ENCODE measurements at regions not wholly inside any gene's neighbourhood (a gene's known extent, or its start where the extent isn't known, plus 50 kb on each side); places are given as distances from the start of the nearest gene placed in this dataset.
A peak's percentile ranks its signal among the peaks of the same experiment; 100 is the strongest.

GRCh38 chr11:122201106-122201505 lies 85.1 kb upstream of the BLID start:
- DNase-seq (ENCODE audit: low read depth) = peak; percentile 17

GRCh38 chr11:122199661-122200060 lies 83.6 kb upstream of the BLID start:
- peak; percentile 72 for DNase-seq (ENCODE audit: low read depth)

GRCh38 chr11:122198291-122198983 lies 82.4 kb upstream of the BLID start:
- no peak for DNase-seq (ENCODE audit: low read depth)

- peak; percentile 99 for DNase-seq (ENCODE audit: low read depth)
These were observed 81.3 kb upstream of the BLID start for GRCh38 chr11:122197066-122197987.

- no peak for DNase-seq (ENCODE audit: low read depth)
These were observed 79.8 kb upstream of the BLID start for GRCh38 chr11:122195790-122196189.

- peak; percentile 70 for DNase-seq (ENCODE audit: low read depth)
These were observed 78.0 kb upstream of the BLID start for GRCh38 chr11:122193881-122194480.

GRCh38 chr11:122193457-122193856 lies 77.4 kb upstream of the BLID start:
- DNase-seq (ENCODE audit: low read depth) = no peak

GRCh38 chr11:122192634-122193255 lies 76.7 kb upstream of the BLID start:
- peak; percentile 82 for DNase-seq (ENCODE audit: low read depth)

GRCh38 chr11:122190768-122191167 lies 74.8 kb upstream of the BLID start:
- no peak for DNase-seq (ENCODE audit: low read depth)

- DNase-seq (ENCODE audit: low read depth) = peak; percentile 98
These were observed 73.2 kb upstream of the BLID start for GRCh38 chr11:122189229-122189628.

GRCh38 chr11:122187373-122188165 lies 71.6 kb upstream of the BLID start:
- DNase-seq (ENCODE audit: low read depth) = peak; percentile 92

GRCh38 chr11:122186439-122187080 lies 70.5 kb upstream of the BLID start:
- peak; percentile 99 for DNase-seq (ENCODE audit: low read depth)

GRCh38 chr11:122183933-122184332 lies 67.9 kb upstream of the BLID start:
- no peak for DNase-seq (ENCODE audit: low read depth)

- DNase-seq (ENCODE audit: low read depth) = no peak
These were observed 65.9 kb upstream of the BLID start for GRCh38 chr11:122181893-122182292.

GRCh38 chr11:122181372-122181771 lies 65.4 kb upstream of the BLID start:
- no peak for DNase-seq (ENCODE audit: low read depth)

GRCh38 chr11:122179961-122180834 lies 64.2 kb upstream of the BLID start:
- peak; percentile 96 for DNase-seq (ENCODE audit: low read depth)

GRCh38 chr11:122178795-122179194 lies 62.8 kb upstream of the BLID start:
- no peak for DNase-seq (ENCODE audit: low read depth)

GRCh38 chr11:122177238-122177637 lies 61.2 kb upstream of the BLID start:
- DNase-seq (ENCODE audit: low read depth) = no peak

GRCh38 chr11:122176651-122177050 lies 60.6 kb upstream of the BLID start:
- DNase-seq (ENCODE audit: low read depth) = no peak

GRCh38 chr11:122175306-122175705 lies 59.3 kb upstream of the BLID start:
- no peak for DNase-seq (ENCODE audit: low read depth)
